SK-N-SH (cell line): ENCODE measurements at regions not wholly inside any gene's neighbourhood (a gene's known extent, or its start where the extent isn't known, plus 50 kb on each side); places are given as distances from the start of the nearest gene placed in this dataset.

Source experiments
- CTCF ChIA-PET: fragments of 300-600, 350-600 bp; formaldehyde crosslinking; extraction: SDS; loops from one replicate; lab custom pipeline; 2021; lab: Yijun Ruan, JAX
- POLR2A ChIA-PET: fragments of 350-600 bp; sonication (Branson Sonifier 250); formaldehyde crosslinking; extraction: SDS; loops from one replicate; lab custom pipeline; 2020; ENCODE audit warnings: antibody characterized with exemption, inconsistent platforms; lab: Yijun Ruan, JAX
- DNase-seq: peaks from one replicate; pipeline ENCODE4 v3.0.0; 2012
- H2AFZ ChIP-seq: fragments of 200-600 bp; sonication (generic); 2 replicates; pipeline ENCODE4 v1.8.1; 2016; ENCODE audit warnings: antibody characterized with exemption, mild to moderate bottlenecking, low read depth
- H3F3A ChIP-seq: fragments of 200-600 bp; sonication (generic); replicated peaks from 2 replicates; pipeline ENCODE3; 2016; ENCODE audit warnings: antibody characterized with exemption, mild to moderate bottlenecking; ENCODE audit not compliant: insufficient read depth
- H3K27ac ChIP-seq, 2 experiments: fragments of 200-500 bp in 1 of 2; fragments of 200-600 bp in 1 of 2; sonication (Bioruptor generic) in 1 of 2; sonication (generic), shearing (Covaris generic) in 1 of 2; 2 replicates each; pipeline versions ENCODE4 v1.5.1 to v1.6.1; 2014 to 2016; ENCODE audit warnings: low read depth in 2 of 2, inconsistent platforms in 1 of 2, low read length in 1 of 2, mild to moderate bottlenecking in 1 of 2, mixed read lengths in 1 of 2
- H3K27me3 ChIP-seq: fragments of 200-600 bp; sonication (generic), shearing (Covaris generic); 2 replicates; pipeline ENCODE4 v1.6.1; 2016; ENCODE audit warnings: mixed run types; ENCODE audit not compliant: insufficient read depth
- H3K36me3 ChIP-seq, 2 experiments: fragments of 200-500 bp in 1 of 2; fragments of 200-600 bp in 1 of 2; sonication (Bioruptor generic) in 1 of 2; sonication (generic) in 1 of 2; replicated peaks in 1 of 2; 2 replicates each; pipeline versions ENCODE3 to v1.5.1; 2014 to 2016; ENCODE audit warnings: low read length in 1 of 2, mild to moderate bottlenecking in 1 of 2; ENCODE audit not compliant: insufficient read depth in 2 of 2, control insufficient read depth in 1 of 2
- H3K4me1 ChIP-seq, 2 experiments: fragments of 200-500 bp in 1 of 2; fragments of 200-600 bp in 1 of 2; sonication (Bioruptor generic) in 1 of 2; sonication (generic), shearing (Covaris generic) in 1 of 2; 2 replicates each; pipeline versions ENCODE4 v1.5.1 to v1.6.1; 2014 to 2016; ENCODE audit warnings: low read depth in 1 of 2, low read length in 1 of 2, mixed run types in 1 of 2; ENCODE audit not compliant: insufficient read depth in 2 of 2, control insufficient read depth in 1 of 2
- H3K4me2 ChIP-seq: fragments of 200-600 bp; sonication (generic), shearing (Covaris generic); 2 replicates; pipeline ENCODE4 v1.6.1; 2017; ENCODE audit warnings: mixed run types
- H3K4me3 ChIP-seq, 2 experiments: fragments of 200-500 bp in 1 of 2; fragments of 200-600 bp in 1 of 2; sonication (Bioruptor generic) in 1 of 2; sonication (generic), shearing (Covaris generic) in 1 of 2; 2 replicates each; pipeline versions ENCODE4 v1.5.1 to v1.8.1; 2014 to 2016; ENCODE audit warnings: low read depth in 2 of 2, inconsistent platforms in 1 of 2, low read length in 1 of 2, mild to moderate bottlenecking in 1 of 2, mixed read lengths in 1 of 2, moderate library complexity in 1 of 2
- H3K79me2 ChIP-seq: fragments of 200-600 bp; sonication (generic); 2 replicates; pipeline ENCODE4 v1.8.1; 2017; ENCODE audit warnings: mild to moderate bottlenecking; ENCODE audit not compliant: insufficient read depth
- H3K9ac ChIP-seq: fragments of 200-600 bp; sonication (generic); 2 replicates; pipeline ENCODE4 v1.6.1; 2017; ENCODE audit warnings: mixed run types
- H3K9me2 ChIP-seq: fragments of 200-600 bp; sonication (generic); 2 replicates; pipeline ENCODE4 v1.6.1; 2017; ENCODE audit warnings: mixed run types
- H3K9me3 ChIP-seq: fragments of 200-600 bp; sonication (generic); 2 replicates; pipeline ENCODE4 v1.6.1; 2017; ENCODE audit warnings: mixed run types, mild to moderate bottlenecking, moderate library complexity
- H4K20me1 ChIP-seq: fragments of 200-600 bp; sonication (generic); 2 replicates; pipeline ENCODE4 v1.6.1; 2017; ENCODE audit warnings: mild to moderate bottlenecking, mixed run types; ENCODE audit not compliant: insufficient read depth
- CHD2 ChIP-seq: fragments of 150-350 bp; IDR thresholded peaks from 2 replicates; pipeline ENCODE4 v1.6.1; 2018; ENCODE audit warnings: low read length; ENCODE audit not compliant: partially characterized antibody
- GABPA ChIP-seq: IDR thresholded peaks from 2 replicates; pipeline ENCODE4 v1.4.0; 2012; ENCODE audit warnings: low read depth, mild to moderate bottlenecking
- NRF1 ChIP-seq: IDR thresholded peaks from 2 replicates; pipeline ENCODE4 v1.6.1; 2012; ENCODE audit warnings: low read depth, mild to moderate bottlenecking, low read length
- RXRA ChIP-seq: IDR thresholded peaks from 2 replicates; pipeline ENCODE4 v1.4.0; 2012; ENCODE audit warnings: low read depth, mild to moderate bottlenecking, borderline replicate concordance
- TCF12 ChIP-seq: IDR thresholded peaks from 2 replicates; pipeline ENCODE4 v1.4.0; 2012
- USF1 ChIP-seq: IDR thresholded peaks from 2 replicates; pipeline ENCODE4 v1.4.0; 2012; ENCODE audit warnings: low read depth, borderline replicate concordance
- YY1 ChIP-seq: IDR thresholded peaks from 2 replicates; pipeline ENCODE4 v1.4.0; 2012; ENCODE audit warnings: low read depth, mild to moderate bottlenecking
- WGBS: methylation state at CpG from one replicate; pipeline ENCODE4 v1.1.6; 2017; ENCODE audit warnings: low lambda C conversion rate; 5-methylcytosine and 5-hydroxymethylcytosine counted together
- TF ChIP-seq, protein P1 (sequence below): IDR thresholded peaks from 2 replicates; pipeline ENCODE4 v1.6.1; 2012; ENCODE audit warnings: mild to moderate bottlenecking, low read depth, low read length, moderate library complexity
- TF ChIP-seq, protein P2 (sequence below): IDR thresholded peaks from 2 replicates; pipeline ENCODE4 v1.4.0; 2012; ENCODE audit warnings: low read depth, borderline replicate concordance

GRCh38 chr6:147986846-147987245 lies 355.8 kb upstream of the SASH1 start:
- H4K20me1 ChIP-seq = no peaks in the 10 kb centered on the region
- H3K79me2 ChIP-seq = no peaks in the 10 kb centered on the region
- no peak overlapping the region for H3K27ac ChIP-seq
- no peaks in the 10 kb centered on the region for H3K4me1 ChIP-seq
- POLR2A ChIA-PET = no interaction called here
- H3K27me3 ChIP-seq = peaks cover 26% of the 10 kb centered on the region; the same call in 1 of the 2 replicates
- CTCF ChIA-PET = no interaction called here
- TF ChIP-seq USF1 (no peak), YY1 (no peak), NRF1 (no peak), TCF12 (no peak), CHD2 (no peak), GABPA (no peak)
- TF ChIP-seq, protein P1, sequence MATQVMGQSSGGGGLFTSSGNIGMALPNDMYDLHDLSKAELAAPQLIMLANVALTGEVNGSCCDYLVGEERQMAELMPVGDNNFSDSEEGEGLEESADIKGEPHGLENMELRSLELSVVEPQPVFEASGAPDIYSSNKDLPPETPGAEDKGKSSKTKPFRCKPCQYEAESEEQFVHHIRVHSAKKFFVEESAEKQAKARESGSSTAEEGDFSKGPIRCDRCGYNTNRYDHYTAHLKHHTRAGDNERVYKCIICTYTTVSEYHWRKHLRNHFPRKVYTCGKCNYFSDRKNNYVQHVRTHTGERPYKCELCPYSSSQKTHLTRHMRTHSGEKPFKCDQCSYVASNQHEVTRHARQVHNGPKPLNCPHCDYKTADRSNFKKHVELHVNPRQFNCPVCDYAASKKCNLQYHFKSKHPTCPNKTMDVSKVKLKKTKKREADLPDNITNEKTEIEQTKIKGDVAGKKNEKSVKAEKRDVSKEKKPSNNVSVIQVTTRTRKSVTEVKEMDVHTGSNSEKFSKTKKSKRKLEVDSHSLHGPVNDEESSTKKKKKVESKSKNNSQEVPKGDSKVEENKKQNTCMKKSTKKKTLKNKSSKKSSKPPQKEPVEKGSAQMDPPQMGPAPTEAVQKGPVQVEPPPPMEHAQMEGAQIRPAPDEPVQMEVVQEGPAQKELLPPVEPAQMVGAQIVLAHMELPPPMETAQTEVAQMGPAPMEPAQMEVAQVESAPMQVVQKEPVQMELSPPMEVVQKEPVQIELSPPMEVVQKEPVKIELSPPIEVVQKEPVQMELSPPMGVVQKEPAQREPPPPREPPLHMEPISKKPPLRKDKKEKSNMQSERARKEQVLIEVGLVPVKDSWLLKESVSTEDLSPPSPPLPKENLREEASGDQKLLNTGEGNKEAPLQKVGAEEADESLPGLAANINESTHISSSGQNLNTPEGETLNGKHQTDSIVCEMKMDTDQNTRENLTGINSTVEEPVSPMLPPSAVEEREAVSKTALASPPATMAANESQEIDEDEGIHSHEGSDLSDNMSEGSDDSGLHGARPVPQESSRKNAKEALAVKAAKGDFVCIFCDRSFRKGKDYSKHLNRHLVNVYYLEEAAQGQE = no peak
- no peak overlapping the region for H3K4me2 ChIP-seq
- H3F3A ChIP-seq = no peaks in the 10 kb centered on the region
- H3K4me3 ChIP-seq = no peak overlapping the region
- H3K9me3 ChIP-seq = no peaks in the 10 kb centered on the region
- no peak overlapping the region for H3K9ac ChIP-seq
- no peaks in the 10 kb centered on the region for H3K36me3 ChIP-seq
- no peak overlapping the region for H2AFZ ChIP-seq
- H3K9me2 ChIP-seq = no peaks in the 10 kb centered on the region
- no peak for DNase-seq
- WGBS = 22% methylated on average over 3 of the region's 3 CpGs

GRCh38 chr6:147990159-147990558 lies 352.5 kb upstream of the SASH1 start:
- Histone ChIP-seq H4K20me1 (no peaks in the 10 kb centered on the region), H3K4me3 (no peak overlapping the region), H3K79me2 (no peaks in the 10 kb centered on the region), H2AFZ (no peak overlapping the region), H3K4me2 (no peak overlapping the region), H3K9me2 (no peaks in the 10 kb centered on the region), H3K27me3 (peaks cover 18% of the 10 kb centered on the region; the same call in 1 of the 2 replicates), H3K36me3 (no peaks in the 10 kb centered on the region), H3K9ac (no peak overlapping the region), H3F3A (no peaks in the 10 kb centered on the region), H3K4me1 (no peaks in the 10 kb centered on the region), H3K27ac (no peak overlapping the region), H3K9me3 (no peaks in the 10 kb centered on the region)
- ChIA-PET CTCF (no interaction called here), POLR2A (no interaction called here)
- DNase-seq = no peak
- WGBS = 69% methylated on average over 2 of the region's 2 CpGs
- TF ChIP-seq RXRA = no peak
- TF ChIP-seq, protein P2, sequence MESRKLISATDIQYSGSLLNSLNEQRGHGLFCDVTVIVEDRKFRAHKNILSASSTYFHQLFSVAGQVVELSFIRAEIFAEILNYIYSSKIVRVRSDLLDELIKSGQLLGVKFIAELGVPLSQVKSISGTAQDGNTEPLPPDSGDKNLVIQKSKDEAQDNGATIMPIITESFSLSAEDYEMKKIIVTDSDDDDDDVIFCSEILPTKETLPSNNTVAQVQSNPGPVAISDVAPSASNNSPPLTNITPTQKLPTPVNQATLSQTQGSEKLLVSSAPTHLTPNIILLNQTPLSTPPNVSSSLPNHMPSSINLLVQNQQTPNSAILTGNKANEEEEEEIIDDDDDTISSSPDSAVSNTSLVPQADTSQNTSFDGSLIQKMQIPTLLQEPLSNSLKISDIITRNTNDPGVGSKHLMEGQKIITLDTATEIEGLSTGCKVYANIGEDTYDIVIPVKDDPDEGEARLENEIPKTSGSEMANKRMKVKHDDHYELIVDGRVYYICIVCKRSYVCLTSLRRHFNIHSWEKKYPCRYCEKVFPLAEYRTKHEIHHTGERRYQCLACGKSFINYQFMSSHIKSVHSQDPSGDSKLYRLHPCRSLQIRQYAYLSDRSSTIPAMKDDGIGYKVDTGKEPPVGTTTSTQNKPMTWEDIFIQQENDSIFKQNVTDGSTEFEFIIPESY = no peak
